Thyroid gland (tissue), 4 donors: ENCODE measurements at regions not wholly inside any gene's neighbourhood (a gene's known extent, or its start where the extent isn't known, plus 50 kb on each side); places are given as distances from the start of the nearest gene placed in this dataset.

Source experiments
- CTCF ChIP-seq, 6 experiments: fragments of 200-600 bp in 3 of 6; fragments of 450-650 bp in 3 of 6; sonication (generic) in 3 of 6; IDR thresholded peaks; one replicate each; pipeline ENCODE4 v1.5.1; 2016 to 2019; ENCODE audit warnings: antibody characterized with exemption in 6 of 6, mild to moderate bottlenecking in 2 of 6, inconsistent platforms in 1 of 6, moderate library complexity in 1 of 6
- POLR2A ChIP-seq, 2 donors: fragments of 450-650 bp; IDR thresholded peaks; one replicate each; pipeline ENCODE4 v1.6.1; 2017; ENCODE audit warnings: antibody characterized with exemption in 2 of 2, mild to moderate bottlenecking in 2 of 2, moderate library complexity in 1 of 2

DNA sequence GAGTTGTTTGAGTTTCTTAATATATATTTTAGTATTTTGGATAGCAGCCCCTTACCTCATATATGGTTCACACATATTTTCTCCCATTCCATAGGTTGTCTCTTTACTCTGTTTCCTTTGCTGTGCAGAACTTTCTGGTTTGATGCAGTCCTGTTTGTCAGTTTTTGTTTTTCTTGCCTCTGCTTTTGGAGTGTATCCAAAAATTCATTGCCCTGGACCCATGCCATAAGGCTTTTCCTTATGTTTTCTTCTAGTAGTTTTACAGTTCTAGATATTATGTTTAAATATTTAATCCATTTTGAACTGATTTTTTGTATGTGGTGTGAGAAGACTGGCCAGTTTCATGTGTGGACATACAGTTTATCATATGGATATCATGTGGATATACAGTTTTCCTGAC, 58.5 kb upstream of the NUDT6 start:
- TF ChIP-seq CTCF (IDR thresholded peaks at IDR 0.05) (no peak), POLR2A (IDR thresholded peaks at IDR 0.05) (no peak)
